Heart left ventricle (tissue), 13 donors: ENCODE measurements at regions not wholly inside any gene's neighbourhood (a gene's known extent, or its start where the extent isn't known, plus 50 kb on each side); places are given as distances from the start of the nearest gene placed in this dataset.

Experiments used
- POLR2A ChIP-seq, 2 donors: fragments of 450-650 bp; IDR thresholded peaks; one replicate each; pipeline ENCODE4 v1.6.1; 2017; ENCODE audit warnings: antibody characterized with exemption in 2 of 2, mild to moderate bottlenecking in 2 of 2, moderate library complexity in 2 of 2
- TF ChIP-seq, protein P1 (sequence below), 12 donors: fragments of 200-600 bp; sonication (generic) in 4 of 12; IDR thresholded peaks; one replicate each; pipeline versions ENCODE4 v1.5.0 to v1.8.0; 2018 to 2022; ENCODE audit warnings: antibody characterized with exemption in 12 of 12, mild to moderate bottlenecking in 5 of 12
- donor health status: ischemic (EF 13 %, LVEDD 7.1; RV severe dilation, severe dysfunction).
- donor health status: DM: no; HTN: yes; CAD: no.
- donor health status: DM: no; HTN: no; CAD: no.
- donor health status: ischemic (EF 25% LVEDD 6.9; RV normal size, moderate dysfunction).
- donor health status: ischemic (EF 25% LVEDD 5.7; RV mildly dilated, moderate dysfunction).
- donor health status: ischemic (EF 35%, LVEDD 5.7; RV mildly dilated, moderate dysfunction).
- donor health status: nonischemic (EF 11% LVEDD 7.7; RV severe dilation, severe dysfunction).
- donor health status: DM: yes; HTN: yes; CAD: no.
- donor health status: PGD.
- donor health status: ischemic (EF 29% LVEDD 5.4; RV normal size, mild dysfunction).
- donor health status: nonischemic (EF 23%, LVEDD 6.1; RV moderate dilation, normal function).

DNA sequence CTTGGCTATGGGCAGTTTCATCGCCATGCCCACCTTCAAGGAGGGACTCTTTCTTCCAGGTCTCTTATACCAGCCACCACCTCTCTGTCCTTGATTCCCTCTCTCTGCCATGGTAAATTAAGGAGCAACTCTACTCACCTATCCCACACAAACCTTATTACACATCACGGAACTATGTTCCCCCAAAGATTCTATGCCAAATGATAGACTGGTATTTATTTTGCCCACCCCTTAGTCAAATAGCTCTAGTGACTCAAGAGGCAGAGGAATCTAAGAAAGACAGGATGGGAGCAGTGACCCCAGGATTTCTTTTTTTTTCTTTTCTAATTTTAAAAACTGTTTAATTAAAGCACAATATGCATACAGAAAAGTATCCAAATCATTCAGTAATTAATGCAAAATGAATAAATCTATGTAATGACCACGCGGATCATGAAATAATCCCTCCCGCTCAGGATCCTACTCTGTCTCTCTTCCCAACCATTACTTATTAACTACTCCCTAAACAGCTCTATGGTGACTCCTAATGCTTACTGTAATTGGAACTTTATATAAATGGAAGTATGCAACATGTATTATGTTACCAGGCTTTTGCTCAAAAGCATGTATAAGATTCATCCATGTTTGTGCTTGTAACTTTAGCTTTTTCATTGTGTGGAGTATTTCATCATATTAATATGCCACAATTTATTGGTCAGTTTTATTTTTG lies 410.8 kb upstream of the RASGRP1 start:
- TF ChIP-seq, protein P1, sequence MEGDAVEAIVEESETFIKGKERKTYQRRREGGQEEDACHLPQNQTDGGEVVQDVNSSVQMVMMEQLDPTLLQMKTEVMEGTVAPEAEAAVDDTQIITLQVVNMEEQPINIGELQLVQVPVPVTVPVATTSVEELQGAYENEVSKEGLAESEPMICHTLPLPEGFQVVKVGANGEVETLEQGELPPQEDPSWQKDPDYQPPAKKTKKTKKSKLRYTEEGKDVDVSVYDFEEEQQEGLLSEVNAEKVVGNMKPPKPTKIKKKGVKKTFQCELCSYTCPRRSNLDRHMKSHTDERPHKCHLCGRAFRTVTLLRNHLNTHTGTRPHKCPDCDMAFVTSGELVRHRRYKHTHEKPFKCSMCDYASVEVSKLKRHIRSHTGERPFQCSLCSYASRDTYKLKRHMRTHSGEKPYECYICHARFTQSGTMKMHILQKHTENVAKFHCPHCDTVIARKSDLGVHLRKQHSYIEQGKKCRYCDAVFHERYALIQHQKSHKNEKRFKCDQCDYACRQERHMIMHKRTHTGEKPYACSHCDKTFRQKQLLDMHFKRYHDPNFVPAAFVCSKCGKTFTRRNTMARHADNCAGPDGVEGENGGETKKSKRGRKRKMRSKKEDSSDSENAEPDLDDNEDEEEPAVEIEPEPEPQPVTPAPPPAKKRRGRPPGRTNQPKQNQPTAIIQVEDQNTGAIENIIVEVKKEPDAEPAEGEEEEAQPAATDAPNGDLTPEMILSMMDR (IDR thresholded peaks at IDR 0.05) = no peak
- TF ChIP-seq POLR2A (IDR thresholded peaks at IDR 0.05) = no peak
